Stimulated activated CD8-positive, alpha-beta memory T cell treated with anti-CD3 and anti-CD28 coated beads, Interleukin-7, amount 100 ng/mL, for 1 hour (primary cell): ENCODE measurements at regions not wholly inside any gene's neighbourhood (a gene's known extent, or its start where the extent isn't known, plus 50 kb on each side); places are given as distances from the start of the nearest gene placed in this dataset.
"Not testable (repeated sequence)": the region's sequence is repeated elsewhere in the genome, so short reads cannot be mapped to it uniquely, and the experiment has no call there.

Experiments
- DNase-seq, 2 donors: peaks; one replicate each; pipeline ENCODE4 v3.0.0-alpha.2; 2020; ENCODE audit warnings: low read depth in 2 of 2

DNA sequence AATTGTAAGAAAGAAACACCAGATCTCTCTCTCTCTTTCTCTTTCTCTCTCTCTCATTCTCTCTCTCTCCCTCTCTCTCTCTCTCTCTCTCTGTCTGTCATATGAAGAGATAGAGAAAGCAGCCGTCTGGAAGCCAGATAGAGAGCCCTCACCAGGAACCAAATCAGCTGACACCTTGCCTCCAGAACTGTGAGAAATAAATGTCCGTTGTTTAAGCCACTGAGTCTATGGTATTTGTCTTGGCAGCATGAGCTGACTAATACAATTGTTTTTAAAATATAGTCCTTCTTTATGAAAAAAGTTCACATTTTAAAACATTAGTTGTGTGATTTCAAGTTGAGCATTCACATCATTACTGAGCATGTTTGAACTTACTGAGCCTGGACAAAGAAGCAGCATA lies 275.6 kb downstream of the CETN3 start:
- DNase-seq = no peak

- DNase-seq = no peak
These were observed 278.0 kb downstream of the CETN3 start for GRCh38 chr5:90131383-90132133.

DNA sequence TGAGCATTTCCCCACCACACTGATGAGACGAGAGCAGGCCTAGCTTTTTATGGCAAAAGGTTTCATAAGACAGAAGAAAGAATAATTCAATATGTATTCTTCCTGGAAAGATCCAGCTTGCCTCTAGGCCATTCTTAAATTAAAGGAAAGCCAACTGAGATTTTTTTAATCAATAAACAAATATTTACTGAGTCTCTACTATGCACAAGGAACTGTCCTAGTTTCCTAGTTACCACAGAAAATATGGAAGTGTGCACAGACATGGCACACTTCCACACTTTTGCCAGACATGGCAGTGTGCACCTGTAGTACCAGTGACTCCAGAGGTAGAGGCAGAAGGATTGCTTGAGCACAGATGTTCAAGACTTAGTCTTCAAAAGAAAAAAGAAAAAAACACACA lies 281.0 kb downstream of the CETN3 start:
- no peak for DNase-seq

GRCh38 chr5:90119531-90119971 lies 290.0 kb downstream of the CETN3 start:
- no peak for DNase-seq

- no peak for DNase-seq
These were observed 292.6 kb downstream of the CETN3 start for GRCh38 chr5:90117005-90117404.

DNA sequence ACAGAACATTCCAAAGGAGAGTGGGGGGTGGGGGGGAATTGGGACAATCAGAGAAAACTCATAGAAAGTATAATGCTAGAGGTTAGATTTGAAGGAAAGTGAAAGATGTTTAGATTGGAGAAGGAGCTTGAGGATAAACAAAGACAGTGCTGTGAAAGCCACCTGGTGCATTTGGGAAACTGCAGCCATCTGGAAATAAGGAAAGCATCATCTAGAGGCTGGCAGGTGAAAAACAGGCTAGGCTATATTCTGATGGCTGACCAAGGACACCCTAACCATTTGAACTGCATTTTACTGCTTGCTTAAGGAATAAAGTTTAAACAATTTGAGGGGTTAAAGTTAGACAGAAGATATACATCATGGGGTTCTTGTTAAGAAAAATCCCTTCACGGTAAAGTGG lies 296.4 kb downstream of the CETN3 start:
- no peak for DNase-seq

DNA sequence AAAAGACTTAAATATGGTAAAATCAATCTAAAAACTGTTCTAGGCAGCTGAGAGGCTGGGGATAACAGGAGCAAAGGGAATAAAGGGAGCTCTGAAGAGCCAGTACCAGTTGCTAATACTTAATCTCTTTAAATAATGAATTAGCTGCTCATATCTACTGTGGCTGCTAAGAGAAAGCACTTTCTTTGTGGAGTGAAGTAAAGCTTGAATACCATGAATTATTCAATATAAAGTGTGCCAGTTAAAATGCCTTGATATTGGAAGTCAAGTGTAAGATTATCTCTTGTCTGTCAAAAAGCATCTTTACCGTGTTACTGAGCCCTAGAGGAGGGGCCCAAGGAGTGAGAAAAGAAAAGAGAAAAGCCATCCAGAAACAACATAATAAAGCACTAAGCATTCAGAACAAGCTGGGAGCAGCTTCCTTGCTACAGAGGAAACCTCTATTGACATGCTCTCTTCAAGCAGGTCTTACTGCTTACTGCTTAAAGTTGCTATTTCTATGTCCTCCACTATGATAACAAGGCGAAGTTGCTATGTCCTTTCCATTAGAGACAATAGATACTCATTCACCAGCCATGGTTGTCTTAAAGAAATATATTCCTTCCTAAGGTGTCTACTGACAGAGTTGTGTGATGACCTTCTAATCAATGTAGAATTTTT lies 297.4 kb downstream of the CETN3 start:
- no peak for DNase-seq

- DNase-seq = no peak
These were observed 298.1 kb downstream of the CETN3 start for GRCh38 chr5:90111364-90112032.

- DNase-seq = no peak
These were observed 300.3 kb downstream of the CETN3 start for GRCh38 chr5:90109285-90109684.

GRCh38 chr5:90099099-90099498 lies 310.5 kb downstream of the CETN3 start:
- DNase-seq = no peak

- no peak for DNase-seq
These were observed 312.5 kb downstream of the CETN3 start for GRCh38 chr5:90097082-90097477.

DNA sequence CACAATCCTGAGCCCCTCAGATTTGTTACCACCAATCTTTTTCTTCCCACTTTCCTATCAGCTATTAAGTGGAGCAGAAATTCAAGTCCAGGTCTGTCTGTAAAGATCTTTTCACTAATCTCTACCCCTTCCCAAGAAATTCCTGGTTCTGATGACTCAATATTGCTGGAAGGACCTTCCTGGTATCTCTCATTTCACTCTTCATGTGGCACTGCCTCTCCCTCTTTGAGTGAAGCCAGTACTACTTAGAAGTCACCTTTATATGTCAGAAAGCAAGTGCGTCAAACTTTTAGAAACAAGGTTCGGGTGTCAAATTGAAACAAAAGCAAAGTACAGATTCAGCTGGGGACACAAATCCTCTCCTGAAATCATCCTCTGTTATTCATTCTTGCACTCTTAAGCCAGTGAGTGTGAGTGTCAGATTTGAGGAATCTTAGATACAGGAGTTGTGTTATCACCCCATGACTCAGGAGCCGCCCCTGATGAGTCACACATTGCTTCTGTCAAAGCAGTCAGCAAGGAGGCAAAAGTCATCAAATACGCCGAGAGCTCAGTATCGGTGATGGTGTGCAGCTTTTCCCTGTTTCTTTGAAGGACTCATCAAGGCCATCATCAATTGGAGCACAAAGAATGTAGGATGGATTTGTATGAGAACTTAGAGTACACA lies 313.0 kb downstream of the CETN3 start:
- no peak for DNase-seq

GRCh38 chr5:90095292-90096060 lies 314.1 kb downstream of the CETN3 start:
- DNase-seq = no peak

DNA sequence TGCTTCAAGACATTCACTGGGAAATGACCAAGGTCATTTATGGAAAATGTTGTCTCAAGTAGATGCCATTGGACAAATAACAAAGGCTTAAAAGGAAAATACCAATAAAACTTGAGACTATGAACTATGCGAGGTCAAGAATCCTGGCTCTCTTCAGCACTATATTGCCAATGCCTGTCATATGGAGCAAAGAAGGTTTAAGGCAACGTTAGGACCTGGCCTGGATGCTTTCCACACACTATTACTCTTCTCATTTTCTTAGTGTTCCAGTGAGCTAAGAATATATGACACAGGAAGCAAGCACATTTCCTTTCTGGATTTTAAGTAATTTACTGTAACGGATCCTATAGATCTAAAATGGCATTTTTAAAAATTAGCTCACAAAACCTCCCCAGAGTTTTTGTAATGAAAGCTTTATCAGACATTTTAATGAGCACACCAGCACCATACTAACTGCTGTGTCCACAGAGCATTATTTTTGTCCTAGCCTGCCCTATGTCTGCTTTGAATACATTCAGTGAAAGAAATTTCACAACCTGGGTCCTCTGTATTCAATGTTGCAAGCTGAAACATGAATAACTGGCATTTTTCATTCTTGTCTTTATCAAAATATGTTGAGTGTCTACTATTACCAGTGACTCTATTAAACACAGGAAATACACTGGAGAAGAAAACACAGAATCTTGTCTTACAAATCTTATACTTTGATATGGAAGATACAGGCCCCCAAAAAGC lies 315.6 kb downstream of the CETN3 start:
- DNase-seq = no peak

DNA sequence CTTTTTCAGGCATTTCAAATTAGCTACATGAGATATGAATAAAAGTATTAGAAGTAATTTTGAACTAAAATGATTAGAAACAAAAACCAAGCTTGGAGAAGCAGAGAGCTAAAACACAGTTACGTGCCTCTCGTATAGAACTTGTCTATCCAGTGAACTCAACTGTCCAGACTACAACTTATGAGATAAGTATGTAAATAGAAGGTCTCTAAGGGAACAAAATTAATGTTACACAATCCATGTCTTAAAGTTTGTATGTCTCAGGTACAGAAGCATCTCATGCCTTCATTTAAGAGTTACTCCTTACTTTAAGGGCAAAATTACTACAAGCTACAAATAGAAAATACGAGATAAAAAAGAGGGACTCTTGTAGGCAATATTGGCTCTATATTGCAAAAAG lies 316.8 kb downstream of the CETN3 start:
- DNase-seq = no peak

DNA sequence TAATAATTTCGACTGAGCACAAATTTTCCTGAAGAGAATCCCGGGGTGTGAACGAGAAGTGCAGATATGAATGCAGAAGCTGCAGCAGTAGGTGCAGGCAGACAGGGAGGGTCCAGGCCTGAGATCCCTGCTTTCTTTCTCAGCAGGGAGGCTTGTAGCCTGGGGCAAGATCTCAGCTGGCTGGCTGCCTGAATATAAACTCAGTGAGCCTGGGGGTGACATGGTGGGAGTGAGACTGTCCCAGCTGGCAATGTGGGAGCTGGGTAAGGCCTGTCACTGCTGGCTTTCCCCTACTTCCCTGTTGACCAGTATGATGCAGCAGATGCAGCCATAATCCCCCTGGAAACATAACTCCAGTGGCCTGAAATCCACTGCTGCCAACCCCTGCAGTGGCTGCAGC lies 325.2 kb downstream of the CETN3 start:
- no peak for DNase-seq

- DNase-seq = not testable (repeated sequence)
These were observed 336.5 kb downstream of the CETN3 start for GRCh38 chr5:90073026-90073570.

GRCh38 chr5:90071656-90072055 lies 337.9 kb downstream of the CETN3 start:
- DNase-seq = no peak

DNA sequence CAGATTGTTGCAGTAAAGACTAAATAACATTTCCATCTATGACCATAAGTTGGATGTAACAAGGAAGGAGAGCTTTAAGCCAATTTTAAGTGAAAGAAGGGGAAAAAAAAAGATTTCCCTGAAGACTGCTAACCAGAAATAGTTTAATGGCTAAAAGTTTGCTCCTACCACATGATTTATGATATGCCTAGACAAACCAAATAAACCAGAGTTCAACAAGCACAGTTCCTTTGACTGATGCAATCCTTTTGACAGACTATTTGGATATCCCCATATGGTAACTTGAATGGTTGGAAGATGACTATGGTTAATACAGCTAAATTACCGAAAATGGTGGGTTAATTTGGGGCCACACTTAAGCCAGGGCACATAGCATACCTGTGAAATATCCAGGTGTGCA lies 338.5 kb downstream of the CETN3 start:
- DNase-seq = no peak

GRCh38 chr5:90066920-90067319 lies 342.6 kb downstream of the CETN3 start:
- DNase-seq = no peak
